GM19395 (cell line): ENCODE measurements at regions not wholly inside any gene's neighbourhood (a gene's known extent, or its start where the extent isn't known, plus 50 kb on each side); places are given as distances from the start of the nearest gene placed in this dataset.

Experiments
- ATAC-seq: cut with Tn5 transposase; IDR thresholded peaks from one replicate; pipeline ENCODE4 v1.9.1; 2021; ENCODE audit warnings: mild to moderate bottlenecking, moderate library complexity; ENCODE audit not compliant: unreplicated experiment

DNA sequence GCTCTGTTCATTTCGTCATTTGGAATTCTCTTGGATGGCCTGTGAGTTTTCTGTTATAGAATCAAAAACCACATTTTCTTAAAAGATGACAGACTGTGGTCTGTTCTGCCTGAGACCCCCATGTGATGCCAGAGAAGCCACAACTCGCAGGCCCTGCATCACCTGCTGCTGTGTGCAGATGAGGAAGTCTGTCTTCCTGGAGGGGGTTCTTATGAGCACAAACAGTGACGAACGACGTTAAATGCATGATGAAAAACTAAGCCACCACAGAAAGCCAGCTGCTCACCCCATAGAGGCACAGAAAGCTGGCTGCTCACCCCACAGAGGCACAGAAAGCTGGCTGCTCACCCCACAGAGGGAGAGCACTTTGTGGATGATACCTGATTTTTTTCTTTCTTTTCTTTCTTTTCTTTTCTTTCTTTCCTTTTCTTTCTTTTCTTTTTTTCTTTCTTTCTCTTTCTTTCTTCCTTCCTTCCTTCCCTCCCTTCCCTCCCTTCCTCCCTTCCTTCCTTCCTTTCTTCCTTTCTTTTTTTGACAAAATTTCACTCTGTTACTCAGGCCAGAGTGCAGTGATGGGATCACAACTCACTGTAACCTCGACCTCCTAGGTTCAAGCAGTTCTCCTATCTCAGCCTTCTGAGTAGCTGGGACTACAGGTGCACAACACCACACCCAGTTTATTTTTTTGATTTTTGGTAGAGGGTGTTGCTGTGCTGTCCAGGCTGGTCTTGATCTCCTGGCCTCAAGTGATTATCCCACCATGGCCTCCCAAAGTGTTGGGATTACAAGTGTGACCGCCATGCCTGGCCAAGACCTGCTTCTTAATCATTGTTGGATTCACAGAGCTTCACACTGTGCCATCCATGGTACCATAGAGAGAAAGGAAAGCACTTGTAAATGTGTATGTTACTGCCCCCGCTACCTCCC lies 1191.4 kb downstream of the UQCRFS1 start:
- no peak for ATAC-seq

DNA sequence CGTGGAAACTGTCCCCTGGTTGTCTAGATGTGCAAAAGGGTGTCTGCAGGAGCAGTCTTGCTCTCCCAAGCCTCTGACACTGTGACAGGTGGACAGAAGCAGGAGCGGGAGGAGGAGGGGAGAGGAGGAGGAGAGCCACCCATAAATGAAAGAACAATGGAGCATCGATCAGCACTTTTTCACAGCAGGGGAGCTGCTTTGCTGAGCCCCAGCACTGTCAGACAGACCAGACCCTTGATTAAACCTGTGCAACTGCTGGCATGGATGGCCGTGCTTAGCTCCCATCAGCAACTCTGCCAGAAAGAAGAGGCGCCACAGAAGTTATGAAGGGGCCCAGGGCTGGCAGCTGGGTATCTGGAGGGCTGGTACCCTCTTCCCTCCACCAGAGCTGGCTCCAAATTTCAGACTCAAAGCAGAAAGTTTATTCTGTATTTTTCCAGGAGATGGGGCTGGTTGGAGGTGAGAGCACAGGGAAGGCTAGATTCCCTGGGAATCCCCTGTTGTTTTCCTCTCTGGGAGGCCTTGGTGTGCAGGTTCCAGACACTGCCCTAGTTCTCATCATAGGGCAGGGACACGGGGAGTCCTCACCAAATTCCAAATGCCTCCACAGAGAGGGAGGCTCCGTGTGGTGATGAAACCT lies 1192.2 kb downstream of the UQCRFS1 start:
- ATAC-seq, result no peak

DNA sequence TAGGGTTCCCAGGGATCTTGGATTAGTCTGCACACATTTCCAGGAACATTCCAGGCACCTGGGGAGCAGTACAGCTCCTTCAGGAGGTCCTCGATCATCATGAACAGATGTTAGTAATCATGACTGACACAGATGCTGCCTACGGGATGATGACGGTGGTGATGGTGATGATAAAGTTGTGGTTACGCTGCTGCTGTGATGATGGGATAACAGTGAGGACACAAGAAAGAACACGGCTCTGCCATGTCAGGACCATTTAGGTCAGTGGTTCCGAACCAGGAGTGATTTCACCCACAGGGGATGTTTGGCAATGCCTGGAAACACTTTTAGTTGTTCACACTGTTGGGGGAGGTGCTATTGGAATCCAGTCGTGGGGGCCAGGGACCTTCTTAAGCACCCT lies 1193.0 kb downstream of the UQCRFS1 start:
- no peak for ATAC-seq

DNA sequence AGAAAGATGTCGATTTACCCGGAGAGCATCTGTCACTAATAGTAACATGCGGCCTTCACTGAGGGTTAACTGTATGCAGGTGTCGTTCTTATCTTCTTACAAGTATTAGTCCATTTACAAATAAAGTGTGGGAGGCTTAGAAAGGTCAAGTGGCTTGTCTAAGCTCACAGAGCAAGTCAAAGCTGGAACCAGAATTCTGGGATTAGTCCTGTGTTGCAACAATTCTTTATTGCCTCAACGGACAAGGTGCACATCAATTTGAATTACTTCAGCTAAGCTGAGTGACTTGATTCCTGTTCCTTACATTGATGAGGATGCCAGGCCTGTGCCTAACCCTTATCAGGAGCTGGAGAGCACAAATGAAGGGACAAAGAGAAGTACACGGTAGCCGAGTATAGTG lies 1193.6 kb downstream of the UQCRFS1 start:
- ATAC-seq, result no peak

GRCh38 chr19:28018499-28018898 lies 1194.5 kb downstream of the UQCRFS1 start:
- ATAC-seq, result no peak

DNA sequence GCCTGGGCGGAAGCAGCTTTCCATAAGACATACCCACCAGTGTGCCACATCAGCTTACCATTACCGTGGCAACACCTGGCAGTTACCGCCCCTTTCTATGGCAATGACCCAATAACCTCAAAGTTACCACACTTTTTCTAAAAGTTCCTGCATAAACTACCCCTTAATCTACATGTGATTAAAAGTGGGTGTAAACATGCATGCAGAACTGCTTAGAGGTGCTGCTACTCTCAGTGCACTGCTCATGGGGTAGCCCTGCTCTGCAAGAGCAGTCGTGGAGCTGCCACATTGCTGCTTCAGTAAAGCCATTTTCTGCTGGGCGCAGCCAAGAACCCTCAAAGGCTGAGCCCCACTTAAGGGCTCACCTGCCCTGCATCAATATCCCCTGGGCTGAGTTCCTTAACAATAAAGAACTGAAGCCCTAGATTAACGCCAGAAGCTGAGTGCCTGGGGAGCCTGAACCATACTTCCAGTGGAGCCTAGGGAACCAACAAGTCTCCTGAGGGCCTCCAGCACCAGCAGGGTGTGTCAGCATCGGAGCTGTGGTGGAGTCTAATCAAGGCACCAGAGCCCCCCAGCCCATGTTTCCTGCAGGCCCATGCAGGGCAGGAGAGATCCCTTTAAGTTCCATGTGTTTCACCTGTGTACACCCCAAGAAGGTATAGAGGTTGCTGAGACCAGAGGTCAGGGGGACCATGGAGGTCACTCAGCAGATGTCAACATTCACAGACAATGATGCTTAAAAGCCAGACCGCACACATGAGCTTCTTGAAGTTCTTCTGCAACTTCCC lies 1198.1 kb downstream of the UQCRFS1 start:
- ATAC-seq, result no peak

DNA sequence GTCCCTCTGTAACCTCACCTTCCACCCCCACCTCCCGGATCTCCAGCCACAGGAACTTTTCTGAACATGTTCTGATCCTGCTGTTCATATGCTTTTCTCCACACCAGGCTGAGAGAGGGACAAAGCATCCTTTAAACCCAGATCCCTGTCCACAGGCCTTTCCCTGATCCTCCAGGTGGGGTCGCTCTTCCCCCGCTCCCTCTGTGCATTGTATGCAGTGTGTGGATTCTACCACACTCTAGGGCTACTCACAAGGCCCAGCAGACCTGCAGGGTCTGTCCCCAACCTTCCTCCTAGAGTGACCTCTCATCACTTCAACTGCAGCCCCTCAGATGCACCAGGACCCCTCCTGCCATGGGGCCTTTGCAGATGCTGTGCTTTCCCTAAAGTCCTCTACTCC lies 1200.6 kb downstream of the UQCRFS1 start:
- ATAC-seq, result no peak

GRCh38 chr19:28010656-28011055 lies 1202.3 kb downstream of the UQCRFS1 start:
- no peak for ATAC-seq

- ATAC-seq, result no peak
These were observed 1203.3 kb downstream of the UQCRFS1 start for GRCh38 chr19:28009696-28010095.

- ATAC-seq, result no peak
These were observed 1204.3 kb downstream of the UQCRFS1 start for GRCh38 chr19:28008695-28009094.

- no peak for ATAC-seq
These were observed 1209.4 kb downstream of the UQCRFS1 start for GRCh38 chr19:28003543-28003942.

- no peak for ATAC-seq
These were observed 1215.9 kb downstream of the UQCRFS1 start for GRCh38 chr19:27997069-27997468.

- no peak for ATAC-seq
These were observed 1219.1 kb downstream of the UQCRFS1 start for GRCh38 chr19:27993619-27994570.

DNA sequence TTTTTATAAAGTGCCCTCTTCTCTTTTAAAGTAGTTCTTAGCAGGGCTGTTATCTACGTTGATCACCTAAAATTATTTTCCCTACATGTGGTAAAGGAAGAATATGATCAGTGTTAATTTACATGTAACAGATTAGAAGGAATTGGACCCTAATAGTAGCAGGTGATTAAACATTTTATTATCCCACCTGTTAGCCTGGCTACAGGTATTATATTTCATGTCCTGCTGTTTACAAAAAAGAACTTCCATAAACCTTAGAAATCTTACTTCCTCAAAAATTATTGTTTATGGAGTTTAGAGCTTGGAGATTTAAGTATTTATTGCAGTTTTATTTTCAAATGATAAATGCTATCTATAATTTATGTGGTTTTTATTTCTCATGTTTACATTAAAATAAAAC lies 1226.7 kb downstream of the UQCRFS1 start:
- no peak for ATAC-seq

GRCh38 chr19:27975419-27976005 lies 1237.4 kb downstream of the UQCRFS1 start:
- ATAC-seq, result no peak

- no peak for ATAC-seq
These were observed 1238.9 kb downstream of the UQCRFS1 start for GRCh38 chr19:27974082-27974513.

DNA sequence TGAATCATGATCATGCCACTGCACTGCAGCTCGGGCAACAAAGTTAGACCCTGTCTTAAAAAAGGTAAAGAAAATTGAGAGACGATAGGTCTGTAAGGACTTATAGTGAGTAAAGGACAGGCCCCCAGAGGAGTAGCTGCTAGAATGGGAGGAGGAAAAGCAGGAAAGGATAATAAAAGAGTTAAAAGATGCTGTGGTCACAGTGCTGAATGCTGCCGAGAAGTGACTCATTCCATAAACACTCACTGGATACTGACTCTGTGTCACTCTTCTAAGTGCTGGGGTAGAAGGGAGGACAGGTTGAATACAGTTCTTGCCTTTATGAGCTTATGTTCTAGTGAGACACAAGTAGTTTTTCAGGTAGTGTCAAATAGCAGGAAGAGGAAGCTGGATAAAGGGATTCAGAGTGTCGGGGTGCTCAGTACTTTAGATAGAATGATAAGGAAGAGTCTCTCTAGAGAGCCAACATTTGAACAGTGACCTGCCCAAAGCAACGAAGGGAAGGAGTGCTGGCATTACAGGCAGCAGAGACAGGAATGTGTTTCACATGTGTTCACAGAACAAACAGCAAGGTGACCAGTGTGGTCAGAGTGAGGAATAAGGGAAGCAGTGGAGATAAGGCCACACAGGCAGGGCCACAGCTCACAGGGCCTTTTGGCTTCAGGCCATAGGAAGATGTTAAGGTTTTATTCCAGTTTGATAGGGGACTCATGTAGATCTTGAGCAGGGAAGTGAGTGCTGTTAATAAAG lies 1240.5 kb downstream of the UQCRFS1 start:
- no peak for ATAC-seq

GRCh38 chr19:27971869-27972268 lies 1241.1 kb downstream of the UQCRFS1 start:
- no peak for ATAC-seq

DNA sequence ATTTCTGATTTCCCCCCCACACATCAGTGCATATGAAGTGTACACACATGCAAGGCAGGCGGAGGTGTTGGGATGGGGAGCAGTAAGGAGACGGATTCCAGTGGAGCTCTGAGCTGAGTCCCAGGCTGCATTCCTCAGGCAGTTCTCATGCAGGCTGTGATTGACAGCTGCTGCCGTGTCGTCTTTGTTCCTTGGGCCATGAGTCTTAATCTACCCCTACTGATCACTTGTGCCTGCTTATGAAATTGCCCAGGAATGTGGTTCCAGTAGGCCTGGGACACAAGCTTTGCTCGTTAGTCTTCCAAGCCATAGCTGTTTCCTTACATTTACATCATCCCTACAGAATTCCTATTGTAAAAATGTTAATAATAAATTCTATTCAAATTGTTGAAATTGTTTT lies 1241.9 kb downstream of the UQCRFS1 start:
- no peak for ATAC-seq
